Stimulated activated CD4-positive, alpha-beta T cell treated with anti-CD3 and anti-CD28 coated beads, Interleukin-12 subunit alpha, Interleukin-12 subunit beta, amount 100 ng/mL, for 48 hours (primary cell): ENCODE measurements at regions not wholly inside any gene's neighbourhood (a gene's known extent, or its start where the extent isn't known, plus 50 kb on each side); places are given as distances from the start of the nearest gene placed in this dataset.
"Not testable (repeated sequence)": the region's sequence is repeated elsewhere in the genome, so short reads cannot be mapped to it uniquely, and the experiment has no call there.

Experiments
- DNase-seq, 3 donors: peaks; one replicate each; pipeline ENCODE4 v3.0.0-alpha.2; 2020; ENCODE audit warnings: low read depth in 2 of 3, low spot score in 1 of 3

DNA sequence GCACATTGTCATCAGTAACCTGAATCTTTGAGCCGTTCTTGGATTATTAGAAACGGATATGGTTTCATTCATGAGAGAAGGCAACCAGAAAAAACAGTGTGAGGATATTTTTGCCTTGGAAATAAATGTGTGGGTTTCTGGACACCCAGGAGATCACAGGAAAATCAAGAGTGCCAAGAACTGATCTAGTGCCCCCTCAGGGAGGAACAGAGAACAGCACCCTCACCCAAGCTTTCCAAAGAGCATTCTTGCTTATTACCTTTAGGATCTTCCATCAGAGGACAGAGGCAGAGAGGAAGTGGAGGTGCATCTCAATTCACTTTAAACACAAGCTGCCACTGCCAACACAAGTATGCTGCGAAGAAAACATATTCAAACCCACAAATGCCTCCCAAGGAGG, 851.5 kb upstream of the COBL start:
- DNase-seq: no peak

DNA sequence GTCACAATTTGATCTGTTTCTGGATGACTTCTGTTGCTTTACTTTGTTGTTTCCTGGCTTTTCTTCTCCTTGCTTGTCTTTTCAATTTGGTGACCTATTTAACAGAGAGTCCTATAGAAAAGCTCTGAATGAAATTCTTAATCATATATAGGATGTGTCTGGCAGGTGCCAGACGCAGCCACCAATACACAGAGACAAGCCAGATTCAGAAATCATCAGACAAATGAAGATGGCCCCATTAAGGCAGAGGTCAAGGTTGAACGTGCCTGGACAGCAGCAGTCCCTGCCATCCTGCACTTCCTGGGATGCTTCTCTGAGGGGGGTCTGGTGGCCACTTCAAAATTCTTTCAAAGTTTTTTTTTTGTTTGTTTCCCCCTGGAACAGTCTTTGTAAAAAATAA, 846.7 kb upstream of the COBL start:
- DNase-seq: no peak

DNA sequence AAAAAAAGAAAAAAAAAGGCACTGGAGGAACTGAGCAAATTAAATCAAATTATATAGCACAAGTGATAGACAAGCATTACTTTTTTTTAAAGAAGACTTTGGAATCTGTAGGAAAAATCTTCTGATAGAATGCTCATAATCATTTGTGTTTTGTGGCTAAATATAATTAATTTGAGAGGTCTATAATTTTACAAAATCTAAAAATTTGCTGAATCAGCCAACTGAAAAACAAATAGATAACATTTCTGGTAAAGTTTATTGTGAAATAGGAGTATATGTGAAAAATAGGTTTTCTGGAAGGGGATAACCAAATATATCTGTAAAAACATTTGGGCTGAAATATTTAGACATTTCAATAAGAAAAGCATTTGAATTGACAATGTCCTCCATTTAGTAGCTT, 844.9 kb upstream of the COBL start:
- DNase-seq: no peak

DNA sequence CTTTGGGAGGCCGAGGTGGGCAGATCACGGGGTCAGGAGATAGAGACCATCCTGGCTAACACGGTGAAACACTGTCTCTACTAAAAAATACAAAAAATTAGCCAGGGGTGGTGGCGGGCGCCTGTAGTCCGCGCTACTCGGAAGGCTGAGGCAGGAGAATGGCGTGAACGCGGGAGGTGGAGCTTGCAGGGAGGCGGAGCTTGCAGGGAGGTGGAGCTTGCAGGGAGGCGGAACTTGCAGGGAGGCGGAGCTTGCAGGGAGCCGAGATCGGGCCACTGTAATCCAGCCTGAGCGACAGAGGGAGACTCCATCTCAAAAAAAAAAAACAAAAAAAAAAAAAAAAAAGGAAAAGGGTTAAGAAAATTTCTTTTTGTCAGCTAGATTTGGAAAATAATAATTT, 842.8 kb upstream of the COBL start:
- not testable (repeated sequence) for DNase-seq

DNA sequence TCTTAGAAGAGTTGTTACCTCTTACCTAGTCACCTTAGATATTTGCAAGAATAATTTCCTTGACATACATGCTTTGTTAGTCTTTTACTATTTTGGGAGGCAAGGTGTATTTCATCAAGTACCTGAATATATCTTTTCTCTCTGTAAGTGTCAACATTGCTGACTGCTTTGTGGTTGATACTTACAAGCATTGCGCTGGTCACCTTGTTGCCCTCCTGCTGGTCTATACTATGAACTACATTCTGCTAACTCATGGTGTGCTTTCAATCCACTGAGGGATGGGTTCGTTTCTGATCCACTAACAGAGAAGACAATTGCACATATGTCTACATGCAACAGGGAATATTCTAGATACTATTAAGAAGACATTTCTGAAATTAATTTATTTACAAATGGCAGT, 837.8 kb upstream of the COBL start:
- DNase-seq: no peak

- DNase-seq: no peak
Observed at GRCh38 chr7:52151559-52151958, 835.0 kb upstream of the COBL start.

DNA sequence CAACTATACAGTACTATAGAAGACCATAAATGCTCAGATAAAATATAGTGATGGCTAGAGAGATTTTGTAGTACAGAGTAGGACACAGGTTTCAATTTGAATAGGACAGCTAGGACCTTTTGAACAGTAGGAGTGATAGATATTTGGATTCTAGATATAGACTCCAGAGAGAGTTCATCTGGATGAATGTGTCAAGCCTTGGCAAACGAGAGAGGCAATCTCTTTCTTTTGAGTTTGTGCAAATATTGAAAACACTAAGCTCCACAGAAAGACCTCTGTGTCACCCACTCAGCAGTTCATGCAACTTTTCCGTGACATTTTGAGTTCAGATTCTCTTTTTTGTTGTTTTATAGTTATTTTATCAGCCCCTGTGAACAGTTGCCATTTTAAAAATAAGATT, 834.3 kb upstream of the COBL start:
- DNase-seq: no peak

DNA sequence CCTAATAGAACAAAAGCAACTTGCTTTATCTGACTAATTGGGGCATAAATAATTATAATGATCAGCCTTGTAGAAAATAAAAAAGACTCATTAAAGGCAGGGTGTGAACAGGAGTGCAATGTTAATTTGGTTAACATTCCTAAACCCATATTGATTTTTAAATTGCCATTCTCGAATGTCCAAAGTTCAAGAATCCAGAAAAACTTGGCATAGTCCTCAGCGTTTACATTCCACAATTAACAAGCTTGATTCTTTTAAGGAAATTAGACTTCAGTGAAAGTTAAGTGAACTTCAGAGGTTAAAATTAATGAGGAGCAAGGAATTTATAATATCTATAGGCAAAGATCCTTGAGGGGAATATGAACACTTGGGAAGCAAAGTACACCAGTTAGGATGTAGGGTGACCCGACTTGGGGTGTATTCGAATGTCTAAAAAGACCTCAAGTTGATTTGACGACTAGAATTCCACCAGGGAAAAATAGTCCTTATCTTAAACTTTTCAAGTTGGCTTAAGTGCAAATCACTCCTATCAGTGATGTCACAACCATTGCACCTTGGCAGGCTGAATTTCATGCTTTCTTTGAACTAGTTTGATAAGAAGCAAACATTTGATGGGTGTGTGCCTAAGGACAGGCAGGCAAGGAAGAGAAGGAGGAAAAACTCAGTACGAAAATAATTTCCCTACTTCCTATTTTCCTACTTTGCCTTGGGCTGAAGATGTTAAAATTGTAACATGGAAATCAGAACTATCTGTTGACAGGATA, 830.4 kb upstream of the COBL start:
- DNase-seq: no peak

GRCh38 chr7:52143219-52143618, 826.6 kb upstream of the COBL start:
- DNase-seq: no peak

DNA sequence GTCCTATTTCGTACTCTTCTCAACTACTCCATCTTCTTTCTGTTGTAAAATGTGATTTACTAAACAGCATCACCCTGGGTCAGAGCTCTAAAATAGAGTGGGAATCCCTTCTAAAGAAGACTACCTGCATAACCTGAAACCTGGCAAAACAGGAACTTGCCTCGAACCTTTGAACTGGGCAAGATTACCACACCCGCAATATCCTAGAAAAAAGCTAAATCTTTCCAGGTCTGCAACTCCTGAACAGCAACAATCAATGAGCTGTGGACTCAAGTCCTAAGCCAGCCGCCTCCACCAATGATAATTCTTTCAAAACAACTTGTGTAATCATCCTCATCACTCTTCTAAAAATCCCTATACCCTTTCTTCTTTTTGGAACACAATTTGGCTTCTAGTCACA, 824.2 kb upstream of the COBL start:
- no peak for DNase-seq

- DNase-seq: no peak
Observed at GRCh38 chr7:52135403-52135802, 818.8 kb upstream of the COBL start.

DNA sequence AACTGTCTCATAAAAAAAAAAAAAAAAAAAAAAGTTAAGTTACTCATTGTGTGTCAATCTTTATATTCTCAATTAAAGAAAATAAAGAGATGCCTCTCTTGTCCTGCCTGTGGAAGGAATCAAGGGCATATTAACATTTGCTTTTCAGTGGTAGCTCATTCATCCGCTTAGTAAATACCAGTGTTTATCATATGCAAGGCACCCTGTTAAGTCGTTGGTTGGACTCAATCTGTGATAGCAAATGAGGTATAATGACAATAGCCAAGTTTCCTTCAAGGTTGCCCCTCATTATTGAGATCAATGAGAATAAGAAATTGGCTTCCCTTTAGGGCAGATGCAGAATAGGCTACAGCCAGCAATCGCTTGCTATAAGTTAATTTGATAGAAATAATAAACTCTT, 812.7 kb upstream of the COBL start:
- no peak for DNase-seq

- DNase-seq: no peak
Observed at GRCh38 chr7:52120912-52121311, 804.3 kb upstream of the COBL start.

GRCh38 chr7:52119537-52119936, 802.9 kb upstream of the COBL start:
- DNase-seq: no peak

DNA sequence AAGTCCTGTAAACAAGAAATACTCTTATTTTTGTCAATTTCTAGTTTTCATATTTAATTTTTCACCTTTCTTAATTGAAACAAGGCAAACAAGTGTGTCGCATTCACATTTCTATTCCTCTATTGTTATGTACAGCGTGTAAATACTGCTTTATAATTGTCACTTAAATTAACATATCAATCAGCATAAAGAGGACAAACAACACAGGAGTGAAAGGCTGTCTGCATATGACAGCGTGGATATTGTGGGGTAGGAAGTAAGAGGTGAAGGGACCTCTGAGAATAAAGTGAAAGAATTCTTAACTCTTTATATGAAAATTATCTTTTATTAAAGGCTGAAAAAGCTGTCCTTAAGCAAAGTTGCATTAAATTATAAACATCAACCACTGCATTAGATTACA, 797.9 kb upstream of the COBL start:
- no peak for DNase-seq

- no peak for DNase-seq
Observed at GRCh38 chr7:52114056-52114455, 797.4 kb upstream of the COBL start.

DNA sequence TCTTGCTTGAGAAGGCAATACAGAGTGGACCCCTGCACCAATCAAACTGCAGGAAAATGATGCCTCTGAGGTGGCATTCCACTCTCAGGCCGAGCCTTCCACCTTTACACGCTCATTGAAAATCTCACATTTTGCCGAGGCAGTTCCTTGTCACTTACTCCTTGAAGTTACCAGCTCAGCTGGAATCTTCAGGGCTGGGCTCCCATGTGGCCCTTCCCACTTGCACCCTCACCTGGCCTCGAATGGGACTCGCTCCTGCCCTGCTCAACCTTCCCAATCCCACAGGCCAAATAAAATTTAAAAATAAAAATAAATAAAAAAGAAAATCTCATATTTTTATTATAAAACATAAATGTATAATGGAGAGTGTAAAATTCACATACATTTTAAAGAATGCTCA, 790.7 kb upstream of the COBL start:
- DNase-seq: no peak

DNA sequence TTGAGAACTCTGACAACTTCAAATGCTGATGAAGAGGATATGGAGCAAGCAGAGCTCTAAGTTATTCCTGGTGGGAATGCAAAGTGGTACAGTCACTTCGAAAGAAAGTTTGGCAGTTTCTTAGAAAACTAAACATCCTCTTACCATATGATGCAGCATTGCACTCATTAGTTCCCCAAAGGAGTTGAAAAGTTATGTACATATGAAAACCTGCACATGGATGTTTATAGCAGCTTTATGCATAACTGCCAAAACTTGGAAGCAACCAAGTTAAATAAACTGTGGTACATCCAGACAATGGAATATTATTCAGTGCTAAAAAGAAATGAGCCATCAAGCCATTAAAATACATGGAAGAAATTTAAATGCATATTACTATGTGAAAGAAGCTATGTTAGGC, 779.3 kb upstream of the COBL start:
- no peak for DNase-seq

GRCh38 chr7:52091996-52092395, 775.4 kb upstream of the COBL start:
- DNase-seq: no peak

DNA sequence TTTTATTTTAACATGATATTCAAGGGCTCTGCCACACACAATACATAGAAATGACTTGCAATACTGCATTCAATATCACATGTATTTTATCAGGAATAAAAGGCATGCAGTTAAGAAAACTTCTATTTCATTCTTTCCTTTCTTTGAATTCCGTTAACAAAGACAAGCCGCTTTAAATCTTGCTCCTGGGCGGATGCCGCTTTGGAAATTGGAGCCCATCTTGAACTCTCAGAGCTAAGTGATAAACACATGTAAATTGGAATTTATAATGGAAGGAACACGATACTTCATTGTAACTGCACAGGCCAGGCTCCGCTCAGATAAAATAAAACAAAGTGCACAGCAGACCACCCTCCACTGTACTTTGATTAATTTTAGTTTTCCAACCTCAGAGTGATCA, 774.5 kb upstream of the COBL start:
- DNase-seq: no peak

- DNase-seq: no peak
Observed at GRCh38 chr7:52088008-52088901, 771.6 kb upstream of the COBL start.

GRCh38 chr7:52085610-52086009, 769.0 kb upstream of the COBL start:
- DNase-seq: no peak

DNA sequence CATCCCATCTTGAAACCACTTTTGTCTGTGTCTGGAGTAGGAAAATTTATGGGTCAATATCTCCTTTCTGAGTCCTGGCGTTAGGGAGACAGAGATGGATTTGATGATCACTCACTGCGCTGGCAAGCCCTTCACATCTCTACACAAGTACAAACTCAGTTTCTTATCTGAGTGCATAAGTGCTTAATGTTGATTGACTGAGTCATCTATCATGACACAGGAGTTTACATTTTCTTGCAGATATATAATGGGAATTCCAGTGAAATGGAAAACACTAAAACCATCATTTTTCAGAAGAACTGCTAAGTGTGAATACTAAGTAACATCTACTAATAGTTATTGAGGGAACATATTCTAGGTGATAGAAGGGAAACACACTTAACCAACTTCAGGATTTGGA, 763.9 kb upstream of the COBL start:
- DNase-seq: no peak
